ENCODE measurements at regions not wholly inside any gene's neighbourhood (a gene's known extent, or its start where the extent isn't known, plus 50 kb on each side); places are given as distances from the start of the nearest gene placed in this dataset.

DNA sequence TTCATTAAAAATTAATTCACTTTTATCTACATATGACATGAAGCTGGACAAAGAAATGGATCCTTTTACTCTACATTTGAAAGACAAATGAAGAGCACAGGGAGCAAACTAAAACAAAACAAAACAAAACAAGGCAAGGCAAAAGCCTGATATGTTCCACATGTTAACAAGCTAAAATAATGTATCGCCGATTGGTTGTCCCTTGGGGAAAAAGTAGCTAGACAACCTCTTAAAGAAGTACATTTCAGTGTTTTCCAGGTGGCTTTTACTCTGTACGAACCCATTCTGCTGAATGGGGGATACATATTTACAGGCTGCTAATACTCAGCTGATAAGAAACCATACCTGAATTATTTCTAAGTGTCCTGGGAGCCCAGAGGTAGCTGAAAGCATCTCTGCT is 493.0 kb upstream of the TBL1XR1 start:
- TF ChIP-seq, protein P1, sequence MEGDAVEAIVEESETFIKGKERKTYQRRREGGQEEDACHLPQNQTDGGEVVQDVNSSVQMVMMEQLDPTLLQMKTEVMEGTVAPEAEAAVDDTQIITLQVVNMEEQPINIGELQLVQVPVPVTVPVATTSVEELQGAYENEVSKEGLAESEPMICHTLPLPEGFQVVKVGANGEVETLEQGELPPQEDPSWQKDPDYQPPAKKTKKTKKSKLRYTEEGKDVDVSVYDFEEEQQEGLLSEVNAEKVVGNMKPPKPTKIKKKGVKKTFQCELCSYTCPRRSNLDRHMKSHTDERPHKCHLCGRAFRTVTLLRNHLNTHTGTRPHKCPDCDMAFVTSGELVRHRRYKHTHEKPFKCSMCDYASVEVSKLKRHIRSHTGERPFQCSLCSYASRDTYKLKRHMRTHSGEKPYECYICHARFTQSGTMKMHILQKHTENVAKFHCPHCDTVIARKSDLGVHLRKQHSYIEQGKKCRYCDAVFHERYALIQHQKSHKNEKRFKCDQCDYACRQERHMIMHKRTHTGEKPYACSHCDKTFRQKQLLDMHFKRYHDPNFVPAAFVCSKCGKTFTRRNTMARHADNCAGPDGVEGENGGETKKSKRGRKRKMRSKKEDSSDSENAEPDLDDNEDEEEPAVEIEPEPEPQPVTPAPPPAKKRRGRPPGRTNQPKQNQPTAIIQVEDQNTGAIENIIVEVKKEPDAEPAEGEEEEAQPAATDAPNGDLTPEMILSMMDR (conservative IDR thresholded peaks at IDR 0.05; ENCODE audit: low read length) = no peak
- no peak for TF ChIP-seq EZH2phosphoT487 (IDR thresholded peaks at IDR 0.05; ENCODE audit: borderline replicate concordance)

All from Loucy (cell line).